ENCODE measurements at regions not wholly inside any gene's neighbourhood (a gene's known extent, or its start where the extent isn't known, plus 50 kb on each side); places are given as distances from the start of the nearest gene placed in this dataset.

- no peak for DNase-seq (ENCODE audit: low spot score)
These were observed 816.2 kb downstream of the CBLN2 start for GRCh38 chr18:71727909-71728308.

GRCh38 chr18:71725256-71725655 lies 818.9 kb downstream of the CBLN2 start:
- no peak for DNase-seq (ENCODE audit: low spot score)

GRCh38 chr18:71707985-71708500 lies 836.1 kb downstream of the CBLN2 start:
- no peak for DNase-seq (ENCODE audit: low spot score)

- DNase-seq (ENCODE audit: low spot score), result no peak
These were observed 836.7 kb downstream of the CBLN2 start for GRCh38 chr18:71707400-71707799.

- no peak for DNase-seq (ENCODE audit: low spot score)
These were observed 854.6 kb downstream of the CBLN2 start for GRCh38 chr18:71689416-71690160.

GRCh38 chr18:71682591-71682990 lies 861.6 kb downstream of the CBLN2 start:
- no peak for DNase-seq (ENCODE audit: low spot score)

- DNase-seq (ENCODE audit: low spot score), result no peak
These were observed 866.0 kb downstream of the CBLN2 start for GRCh38 chr18:71678144-71678543.

- DNase-seq (ENCODE audit: low spot score), result no peak
These were observed 870.2 kb downstream of the CBLN2 start for GRCh38 chr18:71673954-71674353.

GRCh38 chr18:71673498-71673897 lies 870.6 kb downstream of the CBLN2 start:
- DNase-seq (ENCODE audit: low spot score), result no peak

- DNase-seq (ENCODE audit: low spot score), result no peak
These were observed 877.7 kb downstream of the CBLN2 start for GRCh38 chr18:71666481-71666880.

- DNase-seq (ENCODE audit: low spot score), result no peak
These were observed 879.0 kb downstream of the CBLN2 start for GRCh38 chr18:71665131-71665530.

GRCh38 chr18:71643822-71644221 lies 900.3 kb downstream of the CBLN2 start:
- DNase-seq (ENCODE audit: low spot score), result no peak

- DNase-seq (ENCODE audit: low spot score), result no peak
These were observed 913.4 kb downstream of the CBLN2 start for GRCh38 chr18:71630696-71631095.

- no peak for DNase-seq (ENCODE audit: low spot score)
These were observed 918.5 kb downstream of the CBLN2 start for GRCh38 chr18:71625556-71626090.

GRCh38 chr18:71598374-71598773 lies 945.8 kb downstream of the CBLN2 start:
- DNase-seq (ENCODE audit: low spot score), result no peak

GRCh38 chr18:71597219-71597618 lies 946.9 kb downstream of the CBLN2 start:
- DNase-seq (ENCODE audit: low spot score), result no peak

GRCh38 chr18:71583252-71583651 lies 960.9 kb downstream of the CBLN2 start:
- DNase-seq (ENCODE audit: low spot score), result no peak

- no peak for DNase-seq (ENCODE audit: low spot score)
These were observed 989.5 kb downstream of the CBLN2 start for GRCh38 chr18:71554686-71555085.

GRCh38 chr18:71541643-71542042 lies 1002.5 kb downstream of the CBLN2 start:
- DNase-seq (ENCODE audit: low spot score), result no peak

- no peak for DNase-seq (ENCODE audit: low spot score)
These were observed 1014.3 kb downstream of the CBLN2 start for GRCh38 chr18:71529703-71530303.

- no peak for DNase-seq (ENCODE audit: low spot score)
These were observed 1020.4 kb downstream of the CBLN2 start for GRCh38 chr18:71523483-71524435.

GRCh38 chr18:71505526-71505925 lies 1038.6 kb downstream of the CBLN2 start:
- DNase-seq (ENCODE audit: low spot score), result no peak
